Pancreas (tissue), 10 donors: ENCODE measurements at regions not wholly inside any gene's neighbourhood (a gene's known extent, or its start where the extent isn't known, plus 50 kb on each side); places are given as distances from the start of the nearest gene placed in this dataset.
"Not testable (repeated sequence)": the region's sequence is repeated elsewhere in the genome, so short reads cannot be mapped to it uniquely, and the experiment has no call there.

ENCODE experiments used
- ATAC-seq, 4 donors: fragments of 200-7000 bp; cut with Tn5 transposase; one replicate each; pipeline versions ENCODE4 v1.8.0 to v1.9.1; 2020; ENCODE audit warnings: mild to moderate bottlenecking in 4 of 4, moderate library complexity in 4 of 4
- DNase-seq, 6 donors: peaks; one replicate each; pipeline ENCODE4 v3.0.0-alpha.2; 2020
- FAIRE-seq: peaks from 2 replicates; lab custom pipeline; 2012; peaks lifted over from hg19 to GRCh38; lab: Jason Lieb, UNC
- H3K27ac ChIP-seq, 4 donors: fragments of 200-600 bp; sonication (generic); 1 replicate in 3 of 4; 2 replicates in 1 of 4; pipeline versions ENCODE4 v1.5.0 to v1.8.0; 2020
- H3K27me3 ChIP-seq, 4 donors: fragments of 200-600 bp; one replicate each; pipeline ENCODE4 v1.8.0; 2021
- H3K36me3 ChIP-seq, 3 donors: fragments of 200-600 bp; sonication (generic) in 1 of 3; one replicate each; pipeline versions ENCODE4 v1.5.0 to v1.8.0; 2020 to 2021
- H3K4me1 ChIP-seq, 3 donors: fragments of 200-600 bp; one replicate each; pipeline ENCODE4 v1.8.0; 2021
- H3K4me3 ChIP-seq, 4 donors: fragments of 200-600 bp; sonication (generic) in 2 of 4; one replicate each; pipeline versions ENCODE4 v1.5.0 to v1.8.0; 2020 to 2021
- H3K9me3 ChIP-seq, 4 donors: fragments of 200-600 bp; one replicate each; pipeline ENCODE4 v1.8.0; 2021
- WGBS, 2 donors: extraction: QIAGEN DNeasy Blood & Tissue Kit; methylation state at CpG; one replicate each; pipeline ENCODE4 v1.1.7; 2013; 5-methylcytosine and 5-hydroxymethylcytosine counted together
- intact Hi-C, 3 donors: fragments of 100-400 bp; cut with DNase I; formaldehyde crosslinking; loops; one replicate each; pipeline versions ENCODE4 v1.11.1 to v1.14.2; 2022
- TF ChIP-seq, protein P1 (sequence below), 4 donors: fragments of 200-600 bp; sonication (generic) in 3 of 4; IDR thresholded peaks; one replicate each; pipeline versions ENCODE4 v1.5.0 to v1.8.0; 2021; ENCODE audit warnings: antibody characterized with exemption in 4 of 4
- donor health status: healthy with polysubstance abuse.
- donor health status: DM: no; HTN: no; CAD: no; lungs with moderate emphysema.
- donor health status: DM: no; HTN: no; CAD: no.
- donor health status: control.
- donor health status: control.
- donor health status: Bipolar disorder and iron deficiency.
- donor health status: DM: yes; HTN: yes; CAD: no.
- donor health status: DM: no; HTN: no; CAD: no.
- donor health status: DM: no; HTN: no; CAD: no.
- donor health status: DM: yes; HTN: yes; CAD: no.

GRCh38 chr11:29075726-29076125 lies 941.1 kb downstream of the KCNA4 start:
- H3K9me3 ChIP-seq, result no peaks in the 10 kb centered on the region
- H3K4me3 ChIP-seq, result no peak overlapping the region
- FAIRE-seq (no peak), DNase-seq (peak in 1 of 6 donors; percentile 34), ATAC-seq (no peak)
- no peaks in the 10 kb centered on the region for H3K4me1 ChIP-seq
- H3K36me3 ChIP-seq, result no peaks in the 10 kb centered on the region
- intact Hi-C loops, result no loop called here
- TF ChIP-seq, protein P1, sequence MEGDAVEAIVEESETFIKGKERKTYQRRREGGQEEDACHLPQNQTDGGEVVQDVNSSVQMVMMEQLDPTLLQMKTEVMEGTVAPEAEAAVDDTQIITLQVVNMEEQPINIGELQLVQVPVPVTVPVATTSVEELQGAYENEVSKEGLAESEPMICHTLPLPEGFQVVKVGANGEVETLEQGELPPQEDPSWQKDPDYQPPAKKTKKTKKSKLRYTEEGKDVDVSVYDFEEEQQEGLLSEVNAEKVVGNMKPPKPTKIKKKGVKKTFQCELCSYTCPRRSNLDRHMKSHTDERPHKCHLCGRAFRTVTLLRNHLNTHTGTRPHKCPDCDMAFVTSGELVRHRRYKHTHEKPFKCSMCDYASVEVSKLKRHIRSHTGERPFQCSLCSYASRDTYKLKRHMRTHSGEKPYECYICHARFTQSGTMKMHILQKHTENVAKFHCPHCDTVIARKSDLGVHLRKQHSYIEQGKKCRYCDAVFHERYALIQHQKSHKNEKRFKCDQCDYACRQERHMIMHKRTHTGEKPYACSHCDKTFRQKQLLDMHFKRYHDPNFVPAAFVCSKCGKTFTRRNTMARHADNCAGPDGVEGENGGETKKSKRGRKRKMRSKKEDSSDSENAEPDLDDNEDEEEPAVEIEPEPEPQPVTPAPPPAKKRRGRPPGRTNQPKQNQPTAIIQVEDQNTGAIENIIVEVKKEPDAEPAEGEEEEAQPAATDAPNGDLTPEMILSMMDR (IDR thresholded peaks at IDR 0.05), result no peak
- H3K27ac ChIP-seq, result no peak overlapping the region
- H3K27me3 ChIP-seq, result no peaks in the 10 kb centered on the region
- 75 to 90% methylated on average over 2 of the region's 2 CpGs for WGBS, 2 donors

GRCh38 chr11:29063630-29064361 lies 953.0 kb downstream of the KCNA4 start:
- Histone ChIP-seq H3K27ac (no peak overlapping the region), H3K9me3 (no peaks in the 10 kb centered on the region), H3K4me3 (no peak overlapping the region), H3K4me1 (no peaks in the 10 kb centered on the region), H3K36me3 (no peaks in the 10 kb centered on the region), H3K27me3 (no peaks in the 10 kb centered on the region)
- ATAC-seq (no peak), DNase-seq (no peak), FAIRE-seq (no peak)
- intact Hi-C loops, result no loop called here
- TF ChIP-seq, protein P1 (IDR thresholded peaks at IDR 0.05), result no peak
- 50 to 65% methylated on average over 3 of the region's 3 CpGs for WGBS, 2 donors

- FAIRE-seq, result no peak
- no peaks in the 10 kb centered on the region for H3K4me1 ChIP-seq
- intact Hi-C loops, result no loop called here
- no peak overlapping the region for H3K27ac ChIP-seq
- no peak for DNase-seq
- no peak for ATAC-seq
- H3K27me3 ChIP-seq, result no peaks in the 10 kb centered on the region
- no peak overlapping the region for H3K4me3 ChIP-seq
- H3K36me3 ChIP-seq, result no peaks in the 10 kb centered on the region
- TF ChIP-seq, protein P1 (IDR thresholded peaks at IDR 0.05), result no peak
- no peaks in the 10 kb centered on the region for H3K9me3 ChIP-seq
Measured at GRCh38 chr11:29061452-29061851, 953.3 kb downstream of the METTL15 start.

DNA sequence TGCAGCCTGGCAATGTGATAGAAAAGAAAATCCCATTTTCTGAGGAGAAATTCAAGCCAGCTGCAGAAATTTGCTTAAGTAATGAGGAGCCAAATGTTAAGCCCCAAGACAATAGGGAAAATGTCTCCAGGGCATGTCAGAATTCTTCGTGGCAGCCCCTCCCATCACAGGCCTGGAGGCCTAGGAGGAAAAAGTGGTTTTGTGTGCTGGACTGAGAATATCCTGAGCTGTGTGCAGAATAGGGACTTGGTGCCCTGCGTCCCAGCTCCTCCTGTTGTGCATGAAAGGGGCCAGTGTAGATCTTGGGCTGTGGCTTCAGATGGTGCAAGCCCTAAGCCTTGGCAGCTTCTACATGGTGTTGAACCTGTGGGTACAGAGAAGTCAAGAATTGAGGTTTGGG lies 948.3 kb downstream of the METTL15 start:
- H3K27ac ChIP-seq, intact Hi-C loops, ATAC-seq, H3K4me3 ChIP-seq, H3K36me3 ChIP-seq, H3K4me1 ChIP-seq, FAIRE-seq, DNase-seq, H3K27me3 ChIP-seq, H3K9me3 ChIP-seq: not testable (repeated sequence)
- 52 to 57% methylated on average over 2 of the region's 2 CpGs for WGBS, 2 donors

DNA sequence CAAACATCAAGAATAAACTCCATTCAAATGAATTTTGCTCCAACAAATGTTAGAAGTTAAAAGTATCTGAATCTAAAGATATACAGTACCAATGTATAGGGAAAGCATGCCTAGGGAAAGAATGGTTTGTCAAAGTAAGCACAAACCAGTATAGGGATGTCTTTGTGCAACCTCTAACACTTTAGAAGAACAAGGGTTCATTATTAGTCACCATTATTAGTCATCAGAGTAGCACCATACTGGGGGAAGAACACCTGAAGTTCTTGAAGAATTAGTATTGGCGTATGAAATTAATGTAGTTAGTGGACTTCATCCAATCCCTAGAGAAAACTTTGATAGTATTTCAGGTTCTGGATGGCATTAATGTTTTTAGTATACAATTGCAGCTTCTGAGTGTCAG lies 943.7 kb downstream of the METTL15 start:
- H3K27me3 ChIP-seq, result no peaks in the 10 kb centered on the region
- H3K4me1 ChIP-seq, result no peaks in the 10 kb centered on the region
- intact Hi-C loops, result no loop called here
- H3K9me3 ChIP-seq, result no peaks in the 10 kb centered on the region
- ATAC-seq, result no peak
- TF ChIP-seq, protein P1 (IDR thresholded peaks at IDR 0.05), result no peak
- no peak overlapping the region for H3K4me3 ChIP-seq
- H3K36me3 ChIP-seq, result no peaks in the 10 kb centered on the region
- whole genome bisulfite sequencing, 2 donors, result 81 to 97% methylated on average over 1 of the region's 1 CpG
- FAIRE-seq, result no peak
- H3K27ac ChIP-seq, result no peak overlapping the region
- no peak for DNase-seq

DNA sequence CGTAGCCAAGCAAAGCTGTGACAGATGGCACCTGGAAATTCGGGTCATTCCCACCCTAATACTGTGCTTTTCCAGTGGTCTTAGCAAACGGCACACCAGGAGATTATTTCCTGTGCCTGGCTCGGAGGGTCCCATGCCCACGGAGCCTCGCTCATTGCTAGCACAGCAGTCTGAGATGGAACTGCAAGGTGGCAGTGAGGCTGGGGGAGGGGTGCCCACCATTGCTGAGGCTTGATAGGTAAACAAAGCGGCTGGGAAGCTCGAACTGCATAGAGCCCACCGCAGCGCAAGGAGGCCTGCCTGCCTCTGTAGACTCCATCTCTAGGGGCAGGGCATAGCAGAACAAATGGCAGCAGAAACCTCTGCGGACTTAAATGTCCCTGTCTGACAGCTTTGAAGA lies 942.8 kb downstream of the METTL15 start:
- FAIRE-seq, H3K4me1 ChIP-seq, H3K27ac ChIP-seq, intact Hi-C loops, H3K36me3 ChIP-seq, H3K27me3 ChIP-seq, H3K4me3 ChIP-seq, H3K9me3 ChIP-seq, ATAC-seq: not testable (repeated sequence)
- DNase-seq, result peak in 1 of 6 donors; percentile 11
- 64 to 77% methylated on average over 11 of the region's 11 CpGs for WGBS, 2 donors
